ENCODE measurements at regions not wholly inside any gene's neighbourhood (a gene's known extent, or its start where the extent isn't known, plus 50 kb on each side); places are given as distances from the start of the nearest gene placed in this dataset.
A peak's percentile ranks its signal among the peaks of the same experiment; 100 is the strongest.
"Not testable (repeated sequence)": the region's sequence is repeated elsewhere in the genome, so short reads cannot be mapped to it uniquely, and the experiment has no call there.

DNA sequence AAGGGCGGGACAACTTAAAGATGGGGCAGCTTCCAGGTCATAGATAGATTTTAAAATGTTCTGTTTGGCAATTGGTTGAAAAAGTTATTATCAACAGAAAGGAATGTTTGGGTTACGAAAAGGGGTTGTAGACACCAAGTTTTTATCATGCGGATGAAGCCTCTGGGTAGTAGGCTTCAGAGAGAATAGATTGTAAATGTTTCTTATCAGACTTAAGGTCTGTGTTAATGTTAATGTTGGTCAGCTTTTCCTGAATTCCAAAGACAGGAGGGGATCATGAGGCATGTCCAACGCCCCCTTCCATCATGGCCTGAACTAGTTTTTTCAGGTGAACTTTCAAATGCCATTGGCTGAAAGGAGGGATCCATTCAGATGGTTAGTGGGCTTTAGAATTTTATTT lies 84.2 kb upstream of the KIF5B start:
- DNase-seq: no peak

GRCh38 chr10:32139223-32140073 lies 83.2 kb upstream of the KIF5B start:
- peak; percentile 53 for DNase-seq

DNA sequence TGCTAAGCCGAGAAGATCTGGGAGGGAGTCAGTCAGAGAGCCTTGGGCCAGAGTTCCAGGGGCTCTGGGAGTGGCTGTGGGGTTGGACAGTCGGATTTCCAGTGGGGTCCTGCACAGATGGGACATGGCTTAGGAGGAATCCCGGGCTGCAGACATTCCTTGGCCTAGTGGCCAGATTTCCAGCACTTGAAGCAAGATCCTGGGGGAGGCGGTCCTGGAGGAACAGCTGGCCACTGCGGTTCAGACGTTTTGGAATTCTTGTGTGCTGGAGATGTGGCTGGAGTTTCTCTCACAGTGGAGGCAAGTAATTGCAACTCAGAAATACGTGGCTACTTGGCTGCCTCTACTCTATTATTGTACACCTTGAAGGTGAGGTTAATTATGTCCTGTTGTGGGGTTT lies 80.7 kb upstream of the KIF5B start:
- not testable (repeated sequence) for DNase-seq

- not testable (repeated sequence) for DNase-seq
These were observed 79.6 kb upstream of the KIF5B start for GRCh38 chr10:32135796-32136195.

- no peak for DNase-seq
These were observed 76.2 kb upstream of the KIF5B start for GRCh38 chr10:32132357-32132946.

DNA sequence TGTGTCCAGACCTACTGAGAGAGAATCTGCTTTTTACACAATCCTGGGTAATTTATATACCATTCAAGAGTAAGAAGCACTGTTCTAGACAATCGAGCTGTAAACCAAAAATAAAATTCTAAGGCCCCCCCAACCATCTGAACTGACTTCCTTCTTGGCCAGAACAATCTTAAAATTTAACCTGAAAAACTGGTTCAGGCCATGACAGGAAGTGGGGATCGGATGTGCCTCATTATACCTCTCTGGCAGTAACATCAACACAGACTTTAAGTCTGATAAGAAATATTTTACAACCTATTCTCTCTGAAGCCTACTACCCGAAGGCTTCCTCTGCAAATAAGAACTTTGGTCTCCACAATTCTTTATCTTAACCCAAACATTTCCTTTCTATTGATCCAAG lies 75.2 kb upstream of the KIF5B start:
- DNase-seq: no peak

DNA sequence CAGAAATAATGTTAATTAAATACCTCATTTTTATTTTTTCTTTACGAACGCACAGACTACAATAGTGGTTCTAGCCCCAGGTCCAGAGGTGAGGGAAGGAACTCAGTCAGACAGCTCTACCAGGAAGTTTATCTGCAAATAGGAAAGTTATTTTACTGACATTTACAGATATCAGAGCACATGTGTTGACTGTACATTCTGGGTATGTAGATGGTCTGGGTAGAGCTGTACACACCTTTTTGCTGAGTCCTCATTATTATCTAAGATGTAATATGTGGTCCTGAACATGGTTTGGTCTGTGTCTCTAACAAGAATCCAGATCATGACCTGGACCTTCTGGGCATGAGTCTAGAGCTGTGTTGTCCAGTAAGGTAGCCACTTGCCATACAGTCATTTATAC lies 74.6 kb upstream of the KIF5B start:
- no peak for DNase-seq

- no peak for DNase-seq
These were observed 68.8 kb upstream of the KIF5B start for GRCh38 chr10:32125023-32125422.

DNA sequence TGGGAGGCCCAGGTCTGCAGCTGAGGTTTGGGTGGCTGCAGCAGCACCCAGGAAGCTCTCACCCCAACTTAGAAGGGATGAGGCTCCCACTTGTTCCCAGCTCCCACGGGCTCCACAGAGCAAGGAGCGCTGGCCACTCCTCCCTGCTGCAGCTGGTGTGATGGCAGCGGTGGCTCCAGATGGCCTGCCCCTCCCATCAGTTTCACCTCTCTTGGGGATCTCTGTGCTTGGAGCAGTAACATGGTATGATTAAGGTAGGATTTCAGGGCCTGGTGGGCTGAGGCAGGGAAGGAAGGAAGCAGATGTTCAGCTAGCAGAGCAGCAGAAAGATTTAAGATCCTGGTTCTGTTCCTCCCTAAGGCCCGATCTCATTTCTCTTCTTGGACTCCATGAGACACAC lies 66.8 kb upstream of the KIF5B start:
- DNase-seq: no peak

DNA sequence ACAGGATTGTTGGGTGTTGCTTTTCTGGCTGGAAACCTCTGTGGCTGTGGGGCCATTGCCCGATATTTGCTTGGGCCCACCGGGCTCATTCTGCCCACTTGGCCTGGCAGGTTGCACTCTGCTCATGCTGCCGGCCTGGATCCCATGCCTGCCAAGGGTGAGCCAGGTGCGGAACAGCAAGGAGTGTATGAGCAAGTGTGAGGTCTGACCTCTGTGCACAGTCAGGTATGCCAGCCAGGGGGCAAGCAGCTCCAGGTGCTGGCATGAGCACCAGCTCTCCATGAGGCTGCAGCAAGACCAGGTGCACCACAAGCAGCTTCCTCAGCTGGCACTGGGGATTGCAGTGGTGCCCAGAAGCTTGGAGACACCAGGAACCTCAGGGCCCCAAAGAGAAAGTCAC lies 65.4 kb upstream of the KIF5B start:
- no peak for DNase-seq

GRCh38 chr10:32120147-32120546 lies 63.9 kb upstream of the KIF5B start:
- DNase-seq: no peak

- no peak for DNase-seq
These were observed 58.3 kb upstream of the KIF5B start for GRCh38 chr10:32114508-32114907.

DNA sequence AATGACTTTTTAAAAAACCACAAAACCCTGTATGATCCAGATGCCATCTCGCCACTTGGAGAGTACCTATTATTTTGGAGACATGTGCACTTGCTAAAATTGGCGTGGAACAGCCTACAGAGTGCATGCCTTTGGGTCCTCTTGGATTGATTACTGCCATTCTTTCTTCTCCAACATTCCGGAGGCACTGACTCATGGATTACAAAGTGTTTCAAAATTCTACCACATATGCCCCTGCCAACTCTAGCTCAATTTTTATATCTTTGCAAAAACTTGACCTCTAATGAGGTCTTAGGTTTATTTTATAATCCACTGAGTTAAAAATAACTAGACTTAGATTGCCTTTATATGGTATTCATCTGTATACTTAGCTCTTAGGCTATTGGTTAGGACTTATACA lies 55.8 kb upstream of the KIF5B start:
- DNase-seq: no peak

DNA sequence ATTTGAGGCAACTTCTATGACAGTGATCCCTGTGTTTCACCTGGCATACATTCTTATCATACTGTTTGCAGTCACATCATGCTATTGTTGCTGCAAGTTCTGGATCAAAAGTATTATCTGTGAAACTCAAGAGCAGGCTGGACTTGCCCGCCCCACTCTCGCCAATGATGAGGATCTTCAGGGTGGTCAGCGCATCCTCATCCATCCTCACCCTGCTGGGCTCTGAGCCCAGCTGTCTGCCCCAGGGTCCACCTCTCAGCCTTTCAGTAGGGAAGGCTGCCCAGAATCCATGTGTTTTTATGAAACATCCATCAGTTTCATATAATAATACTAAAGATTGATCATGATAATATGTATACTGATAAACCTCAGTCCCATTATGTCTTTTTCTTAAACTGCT lies 55.4 kb upstream of the KIF5B start:
- DNase-seq: no peak

DNA sequence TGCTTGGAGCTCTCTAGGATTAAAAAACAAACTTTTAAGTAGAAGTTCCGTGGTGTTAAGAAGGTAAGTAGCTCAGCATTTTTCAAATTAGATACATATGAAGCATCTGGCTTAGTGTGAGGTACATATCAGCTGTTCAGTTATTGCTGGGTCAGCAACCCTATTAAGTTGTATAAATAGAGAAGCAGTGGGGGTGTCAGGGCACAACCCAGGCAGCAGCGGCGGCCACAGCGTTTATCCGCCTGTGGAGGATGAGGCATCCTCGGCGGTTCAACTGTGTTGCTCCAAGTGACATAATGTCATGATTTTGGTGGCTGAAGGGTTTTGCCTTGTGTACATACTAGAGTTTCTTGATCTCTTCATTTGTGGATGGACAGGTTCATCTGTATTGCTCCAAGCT lies 54.6 kb upstream of the KIF5B start:
- DNase-seq: no peak

GRCh38 chr10:32109603-32110002 lies 53.4 kb upstream of the KIF5B start:
- no peak for DNase-seq
